HUES6 (cell line): ENCODE measurements at regions not wholly inside any gene's neighbourhood (a gene's known extent, or its start where the extent isn't known, plus 50 kb on each side); places are given as distances from the start of the nearest gene placed in this dataset.
"Not testable (repeated sequence)": the region's sequence is repeated elsewhere in the genome, so short reads cannot be mapped to it uniquely, and the experiment has no call there.

Experiments used
- H3K27ac ChIP-seq: 2 replicates; pipeline ENCODE4 v1.7.0; 2013; ENCODE audit warnings: low read depth, mild to moderate bottlenecking, low read length, inconsistent platforms
- H3K27me3 ChIP-seq: 2 replicates; pipeline ENCODE4 v1.6.1; 2013; ENCODE audit warnings: low read length; ENCODE audit not compliant: control insufficient read depth, insufficient read depth
- H3K36me3 ChIP-seq: 2 replicates; pipeline ENCODE4 v1.6.1; 2013; ENCODE audit warnings: low read length; ENCODE audit not compliant: control insufficient read depth, insufficient read depth
- H3K4me1 ChIP-seq: 2 replicates; pipeline ENCODE4 v1.6.1; 2013; ENCODE audit warnings: low read length; ENCODE audit not compliant: control insufficient read depth, insufficient read depth
- H3K4me3 ChIP-seq: 2 replicates; pipeline ENCODE4 v1.5.1; 2013; ENCODE audit warnings: low read depth, low read length
- H3K9ac ChIP-seq: one replicate; pipeline ENCODE4 v1.6.1; 2013; ENCODE audit warnings: mild to moderate bottlenecking, low read length
- H3K9me3 ChIP-seq: 2 replicates; pipeline ENCODE4 v1.6.1; 2013; ENCODE audit warnings: low read depth, low read length; ENCODE audit not compliant: control insufficient read depth, insufficient read depth

GRCh38 chr11:13152264-13152663 is 125.3 kb upstream of the BMAL1 start:
- H3K36me3 ChIP-seq: no peaks in the 10 kb centered on the region
- no peaks in the 10 kb centered on the region for H3K27me3 ChIP-seq
- H3K27ac ChIP-seq: no peak overlapping the region
- H3K9ac ChIP-seq: no peak overlapping the region
- H3K4me3 ChIP-seq: no peak overlapping the region
- H3K4me1 ChIP-seq: no peaks in the 10 kb centered on the region
- H3K9me3 ChIP-seq: no peaks in the 10 kb centered on the region; the same call in 1 of the 2 replicates

DNA sequence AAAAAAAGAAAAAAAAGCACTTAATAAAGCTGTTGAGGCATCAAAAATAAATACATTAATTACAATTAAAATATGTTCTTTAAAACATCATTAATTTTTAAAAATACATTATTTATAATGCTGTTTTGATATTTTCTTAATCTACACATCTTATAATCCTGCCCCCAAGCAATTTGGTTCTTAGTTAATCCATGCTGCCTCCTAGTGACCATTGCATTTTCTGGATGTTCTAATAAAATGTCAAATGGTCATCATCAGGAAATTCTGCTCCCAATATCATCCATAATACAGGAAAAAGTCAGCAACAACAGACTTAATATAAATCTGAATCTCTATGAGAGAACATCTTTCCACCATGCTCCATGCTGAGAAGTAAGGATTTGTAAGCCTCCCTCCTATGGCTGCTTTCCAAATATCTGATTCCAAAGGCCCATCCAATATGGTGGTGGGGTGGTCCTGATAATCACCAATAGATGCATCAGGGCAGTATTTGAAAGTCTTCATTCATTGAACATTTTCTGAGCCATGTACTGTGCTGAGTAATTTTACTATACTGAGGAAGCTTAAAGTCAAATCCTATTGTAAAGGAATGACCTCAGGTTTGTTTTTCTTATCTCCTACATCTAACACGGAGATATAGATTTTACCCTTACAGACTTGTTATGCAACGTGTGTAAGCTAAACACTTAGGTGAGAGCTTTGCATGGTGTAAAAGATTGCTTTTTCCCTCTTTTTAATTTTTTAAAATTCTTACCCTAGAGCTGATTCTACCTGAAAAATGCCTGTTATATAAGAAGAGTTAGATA is 124.7 kb upstream of the BMAL1 start:
- Histone ChIP-seq H3K9me3 (no peaks in the 10 kb centered on the region; the same call in 1 of the 2 replicates), H3K9ac (no peak overlapping the region), H3K4me1 (no peaks in the 10 kb centered on the region), H3K36me3 (no peaks in the 10 kb centered on the region), H3K4me3 (no peak overlapping the region), H3K27me3 (no peaks in the 10 kb centered on the region), H3K27ac (no peak overlapping the region)

DNA sequence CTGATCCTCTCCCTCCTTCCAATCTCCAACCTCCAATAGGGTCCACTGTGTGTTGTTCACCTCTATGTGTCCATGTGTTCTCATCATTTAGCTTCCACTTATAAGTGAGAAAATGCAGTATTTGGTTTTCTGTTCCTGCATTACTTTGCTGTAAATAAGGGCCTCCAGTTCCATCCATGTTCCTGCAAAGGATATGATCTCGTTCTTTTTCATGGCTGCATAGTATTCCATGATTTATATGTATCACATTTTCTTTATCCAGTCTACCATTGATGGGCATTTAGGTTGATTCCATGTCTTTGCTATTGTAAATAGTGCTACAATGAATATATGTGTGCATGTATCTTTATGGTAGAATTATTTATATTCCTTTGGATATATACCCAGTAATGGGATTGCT is 123.2 kb upstream of the BMAL1 start:
- H3K4me3 ChIP-seq, H3K9ac ChIP-seq, H3K36me3 ChIP-seq, H3K4me1 ChIP-seq, H3K27me3 ChIP-seq, H3K9me3 ChIP-seq, H3K27ac ChIP-seq: not testable (repeated sequence)

GRCh38 chr11:13160346-13160745 is 117.2 kb upstream of the BMAL1 start:
- H3K36me3 ChIP-seq: no peaks in the 10 kb centered on the region
- no peaks in the 10 kb centered on the region for H3K27me3 ChIP-seq
- no peak overlapping the region for H3K4me3 ChIP-seq
- no peaks in the 10 kb centered on the region; the same call in 1 of the 2 replicates for H3K9me3 ChIP-seq
- no peak overlapping the region for H3K27ac ChIP-seq
- H3K9ac ChIP-seq: no peak overlapping the region
- H3K4me1 ChIP-seq: peaks cover 3% of the 10 kb centered on the region; the same call in 1 of the 2 replicates

- Histone ChIP-seq H3K9ac (no peak overlapping the region), H3K9me3 (no peaks in the 10 kb centered on the region), H3K27ac (no peak overlapping the region), H3K27me3 (no peaks in the 10 kb centered on the region), H3K4me3 (no peak overlapping the region), H3K36me3 (no peaks in the 10 kb centered on the region), H3K4me1 (peaks cover 3% of the 10 kb centered on the region; the same call in 1 of the 2 replicates)
Observed at GRCh38 chr11:13160806-13161205, 116.8 kb upstream of the BMAL1 start.

DNA sequence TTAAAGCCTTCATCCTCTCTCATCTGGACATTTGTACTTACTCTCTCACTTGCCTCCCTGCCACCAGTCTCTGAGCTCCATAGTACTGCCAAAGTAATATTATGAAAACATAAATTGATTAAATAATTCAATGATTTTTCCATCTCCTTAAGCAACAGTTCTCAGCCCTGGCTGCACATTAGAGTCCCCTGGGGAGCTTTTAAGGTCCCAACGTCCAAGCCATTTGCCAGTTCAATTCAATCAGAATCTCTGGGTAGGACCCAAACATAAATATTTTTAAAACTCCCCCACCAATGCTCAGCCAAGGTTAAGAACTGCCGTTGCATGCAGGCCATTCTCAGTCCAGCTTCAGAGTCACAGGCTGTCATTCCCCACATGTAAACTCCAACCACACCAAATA is 114.4 kb upstream of the BMAL1 start:
- Histone ChIP-seq H3K4me1 (peaks cover 3% of the 10 kb centered on the region; the same call in 1 of the 2 replicates), H3K4me3 (no peak overlapping the region), H3K9me3 (no peaks in the 10 kb centered on the region), H3K9ac (no peak overlapping the region), H3K27ac (no peak overlapping the region), H3K36me3 (no peaks in the 10 kb centered on the region), H3K27me3 (no peaks in the 10 kb centered on the region)

DNA sequence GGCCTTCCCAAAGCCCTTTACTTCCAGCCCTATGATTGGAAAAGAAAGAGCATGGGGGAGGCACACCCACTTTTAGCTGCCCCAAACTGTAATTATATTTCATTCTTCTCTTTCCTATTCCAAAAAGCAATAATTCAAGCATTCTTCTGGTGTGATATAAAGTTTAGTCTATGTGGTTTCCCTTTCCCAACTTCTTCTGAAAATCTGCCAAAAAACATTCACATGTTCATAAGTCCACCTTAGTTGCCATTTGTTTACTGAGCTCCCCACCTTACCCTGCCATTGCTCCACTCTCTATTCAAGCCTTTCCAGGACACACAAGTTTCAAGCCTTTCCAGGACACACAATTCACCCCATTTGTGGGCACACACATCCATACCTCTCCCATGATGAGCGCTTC is 111.6 kb upstream of the BMAL1 start:
- H3K9me3 ChIP-seq: no peaks in the 10 kb centered on the region
- H3K27me3 ChIP-seq: no peaks in the 10 kb centered on the region
- H3K36me3 ChIP-seq: no peaks in the 10 kb centered on the region
- H3K4me3 ChIP-seq: no peak overlapping the region
- no peak overlapping the region for H3K27ac ChIP-seq
- no peaks in the 10 kb centered on the region for H3K4me1 ChIP-seq
- no peak overlapping the region for H3K9ac ChIP-seq

DNA sequence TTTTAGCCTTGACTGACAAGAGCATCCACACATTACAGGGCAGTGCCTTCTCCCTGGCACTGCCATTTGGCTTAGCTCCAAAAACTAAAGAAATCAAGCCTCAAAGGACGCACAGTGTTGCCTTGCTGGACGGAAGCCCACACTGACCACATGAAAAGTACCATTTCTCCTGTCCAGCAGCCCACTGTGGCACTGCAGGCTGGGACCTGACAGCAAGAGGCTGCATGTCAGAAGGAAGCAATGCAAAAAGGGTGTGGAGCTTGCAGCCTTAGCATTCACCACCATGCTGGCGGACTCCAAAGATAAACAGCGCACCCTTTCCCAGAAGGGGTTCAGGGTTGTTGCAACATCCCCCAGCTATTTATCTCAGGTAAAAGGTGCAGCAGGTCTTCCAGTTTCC is 109.3 kb upstream of the BMAL1 start:
- Histone ChIP-seq H3K4me3 (no peak overlapping the region), H3K9me3 (no peaks in the 10 kb centered on the region), H3K9ac (no peak overlapping the region), H3K27ac (no peak overlapping the region), H3K4me1 (no peaks in the 10 kb centered on the region), H3K36me3 (no peaks in the 10 kb centered on the region), H3K27me3 (no peaks in the 10 kb centered on the region)

- Histone ChIP-seq H3K9me3 (no peaks in the 10 kb centered on the region), H3K9ac (no peak overlapping the region), H3K27me3 (no peaks in the 10 kb centered on the region)
Observed at GRCh38 chr11:13169709-13170108, 107.9 kb upstream of the BMAL1 start.

DNA sequence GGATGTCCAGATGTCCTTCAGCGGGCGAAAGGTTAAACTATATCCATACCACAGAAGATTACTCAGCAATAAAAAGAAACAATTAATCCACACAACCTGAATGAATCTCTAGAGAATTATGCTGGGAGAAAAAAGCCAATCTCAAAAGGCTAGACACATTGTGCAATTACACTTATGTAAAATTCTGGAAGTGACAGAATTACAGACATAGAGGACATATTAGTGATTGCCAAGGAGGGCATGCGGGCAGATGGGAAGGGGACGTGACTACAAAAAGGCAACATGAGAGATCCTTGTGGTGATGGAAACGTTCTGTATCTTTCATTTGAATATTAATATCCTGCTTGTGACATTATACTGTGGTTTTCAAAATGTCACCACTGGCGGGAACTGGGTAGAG is 103.5 kb upstream of the BMAL1 start:
- Histone ChIP-seq H3K9ac (no peak overlapping the region), H3K9me3 (no peaks in the 10 kb centered on the region), H3K4me1 (no peaks in the 10 kb centered on the region), H3K27ac (no peak overlapping the region), H3K4me3 (no peak overlapping the region), H3K36me3 (no peaks in the 10 kb centered on the region), H3K27me3 (no peaks in the 10 kb centered on the region)

More at GRCh38 chr11:13169709-13170108, 107.9 kb upstream of the BMAL1 start:
- Histone ChIP-seq H3K27ac (no peak overlapping the region), H3K4me3 (no peak overlapping the region), H3K36me3 (no peaks in the 10 kb centered on the region), H3K4me1 (no peaks in the 10 kb centered on the region)

DNA sequence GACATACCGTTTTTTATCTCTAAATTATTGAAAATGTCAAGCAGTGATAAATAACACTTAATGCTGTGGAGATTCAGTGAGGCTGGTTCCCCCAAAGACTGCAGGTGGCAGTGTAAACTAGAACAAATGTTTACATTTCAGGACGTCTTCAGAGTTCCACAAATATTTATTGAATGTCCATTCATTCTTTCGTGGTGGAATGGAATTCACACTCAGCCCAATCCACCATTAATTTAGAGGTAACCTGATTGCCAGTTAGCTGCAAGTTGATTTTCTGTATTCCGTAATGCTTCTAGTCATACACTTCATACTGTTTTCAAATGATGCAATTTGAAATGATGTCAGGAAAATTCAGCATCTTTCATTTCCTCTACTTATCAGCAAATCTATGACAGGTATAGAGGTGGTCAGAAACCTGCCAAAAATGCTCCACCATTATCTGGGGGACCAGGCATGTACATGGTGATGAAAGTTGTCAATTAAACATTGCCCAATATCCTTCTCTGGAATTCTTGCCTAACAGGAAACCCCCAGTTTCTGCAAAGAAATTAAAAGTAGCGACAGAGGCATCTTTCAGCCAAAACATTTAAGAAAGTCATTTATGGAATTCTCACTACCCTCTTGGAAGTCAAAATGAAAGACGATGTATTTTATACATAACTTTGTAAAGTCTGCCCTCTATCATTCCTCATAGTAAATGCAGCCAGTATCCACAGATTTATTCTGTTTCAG is 94.3 kb upstream of the BMAL1 start:
- Histone ChIP-seq H3K27me3 (no peaks in the 10 kb centered on the region), H3K9me3 (peaks cover 6% of the 10 kb centered on the region), H3K36me3 (no peaks in the 10 kb centered on the region), H3K9ac (no peak overlapping the region), H3K4me3 (no peak overlapping the region), H3K4me1 (no peaks in the 10 kb centered on the region), H3K27ac (no peak overlapping the region)
